Peyer's patch (tissue), 4 donors: ENCODE measurements at regions not wholly inside any gene's neighbourhood (a gene's known extent, or its start where the extent isn't known, plus 50 kb on each side); places are given as distances from the start of the nearest gene placed in this dataset.

ENCODE experiments used
- DNase-seq, 3 donors: peaks; one replicate each; pipeline ENCODE4 v3.0.0-alpha.2; 2017 to 2019
- H3K27ac ChIP-seq, 4 donors: fragments of 200-600 bp; sonication (generic); one replicate each; pipeline ENCODE4 v1.5.1; 2016 to 2019
- H3K27me3 ChIP-seq, 2 donors: fragments of 200-600 bp; sonication (generic); one replicate each; pipeline ENCODE4 v1.5.1; 2019
- H3K36me3 ChIP-seq, 3 donors: fragments of 200-600 bp; sonication (generic); one replicate each; pipeline ENCODE4 v1.5.1; 2016 to 2019
- H3K4me1 ChIP-seq, 4 donors: fragments of 200-600 bp; sonication (generic); one replicate each; pipeline ENCODE4 v1.5.1; 2016 to 2019
- H3K4me3 ChIP-seq, 4 donors: fragments of 200-600 bp; sonication (generic); 1 replicate in 3 of 4; 2 replicates in 1 of 4; pipeline ENCODE4 v1.5.1; 2016 to 2019; ENCODE audit warnings: mild to moderate bottlenecking in 1 of 4
- H3K9me3 ChIP-seq, 4 donors: fragments of 200-600 bp; sonication (generic); one replicate each; pipeline ENCODE4 v1.5.1; 2016 to 2019; ENCODE audit warnings: mild to moderate bottlenecking in 1 of 4
- POLR2A ChIP-seq, 2 donors: fragments of 450-650 bp; IDR thresholded peaks; one replicate each; pipeline ENCODE4 v1.5.1; 2017; ENCODE audit warnings: antibody characterized with exemption in 2 of 2, mild to moderate bottlenecking in 2 of 2, moderate library complexity in 2 of 2
- TF ChIP-seq, protein P1 (sequence below), 6 experiments: fragments of 450-650 bp in 4 of 6; fragments of 200-600 bp in 2 of 6; sonication (generic) in 1 of 6; IDR thresholded peaks; one replicate each; pipeline ENCODE4 v1.5.1; 2017 to 2019; ENCODE audit warnings: antibody characterized with exemption in 6 of 6, mild to moderate bottlenecking in 3 of 6, moderate library complexity in 1 of 6

GRCh38 chr12:65660096-65660495 lies 164.2 kb upstream of the HMGA2 start:
- no peak for TF ChIP-seq POLR2A (IDR thresholded peaks at IDR 0.05)
- TF ChIP-seq, protein P1, sequence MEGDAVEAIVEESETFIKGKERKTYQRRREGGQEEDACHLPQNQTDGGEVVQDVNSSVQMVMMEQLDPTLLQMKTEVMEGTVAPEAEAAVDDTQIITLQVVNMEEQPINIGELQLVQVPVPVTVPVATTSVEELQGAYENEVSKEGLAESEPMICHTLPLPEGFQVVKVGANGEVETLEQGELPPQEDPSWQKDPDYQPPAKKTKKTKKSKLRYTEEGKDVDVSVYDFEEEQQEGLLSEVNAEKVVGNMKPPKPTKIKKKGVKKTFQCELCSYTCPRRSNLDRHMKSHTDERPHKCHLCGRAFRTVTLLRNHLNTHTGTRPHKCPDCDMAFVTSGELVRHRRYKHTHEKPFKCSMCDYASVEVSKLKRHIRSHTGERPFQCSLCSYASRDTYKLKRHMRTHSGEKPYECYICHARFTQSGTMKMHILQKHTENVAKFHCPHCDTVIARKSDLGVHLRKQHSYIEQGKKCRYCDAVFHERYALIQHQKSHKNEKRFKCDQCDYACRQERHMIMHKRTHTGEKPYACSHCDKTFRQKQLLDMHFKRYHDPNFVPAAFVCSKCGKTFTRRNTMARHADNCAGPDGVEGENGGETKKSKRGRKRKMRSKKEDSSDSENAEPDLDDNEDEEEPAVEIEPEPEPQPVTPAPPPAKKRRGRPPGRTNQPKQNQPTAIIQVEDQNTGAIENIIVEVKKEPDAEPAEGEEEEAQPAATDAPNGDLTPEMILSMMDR (IDR thresholded peaks at IDR 0.05) = no peak
- Histone ChIP-seq H3K36me3 (no peaks in the 10 kb centered on the region), H3K27ac (no peak overlapping the region), H3K27me3 (no peaks in the 10 kb centered on the region), H3K4me3 (no peak overlapping the region), H3K4me1 (no peaks in the 10 kb centered on the region), H3K9me3 (no peaks in the 10 kb centered on the region)
- no peak for DNase-seq

- no peaks in the 10 kb centered on the region for H3K27me3 ChIP-seq
- no peak for DNase-seq
- H3K9me3 ChIP-seq = no peaks in the 10 kb centered on the region
- TF ChIP-seq POLR2A (IDR thresholded peaks at IDR 0.05) = no peak
- TF ChIP-seq, protein P1 (IDR thresholded peaks at IDR 0.05) = no peak
- no peaks in the 10 kb centered on the region for H3K4me1 ChIP-seq
- H3K4me3 ChIP-seq = no peak overlapping the region
- H3K36me3 ChIP-seq = no peaks in the 10 kb centered on the region
- no peak overlapping the region for H3K27ac ChIP-seq
These were observed 163.4 kb upstream of the HMGA2 start for GRCh38 chr12:65660836-65661235.

GRCh38 chr12:65662590-65662989 lies 161.7 kb upstream of the HMGA2 start:
- Histone ChIP-seq H3K36me3 (no peaks in the 10 kb centered on the region), H3K4me3 (no peak overlapping the region), H3K27ac (no peak overlapping the region), H3K27me3 (no peaks in the 10 kb centered on the region), H3K9me3 (no peaks in the 10 kb centered on the region), H3K4me1 (no peaks in the 10 kb centered on the region)
- no peak for DNase-seq
- TF ChIP-seq, protein P1 (IDR thresholded peaks at IDR 0.05) = no peak
- TF ChIP-seq POLR2A (IDR thresholded peaks at IDR 0.05) = no peak

DNA sequence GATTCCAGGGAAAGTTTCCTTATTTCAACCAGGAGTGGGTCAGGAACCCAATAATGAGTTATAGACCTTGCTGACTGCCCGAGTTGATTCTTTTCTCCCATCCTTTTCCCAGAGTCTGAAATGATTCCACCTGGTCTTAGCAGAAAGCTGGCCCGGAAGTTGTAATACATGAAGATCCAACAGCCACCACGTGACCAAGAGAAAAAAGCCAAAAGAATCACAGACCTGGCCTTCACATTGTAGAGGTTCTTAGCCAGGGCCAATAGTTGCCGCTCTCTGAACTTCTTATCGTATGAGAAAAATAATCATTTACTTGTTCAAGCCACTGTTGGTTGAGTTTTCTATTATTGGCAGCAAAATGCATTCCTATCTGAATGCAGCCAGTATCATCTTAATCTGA lies 161.2 kb upstream of the HMGA2 start:
- Histone ChIP-seq H3K27me3 (no peaks in the 10 kb centered on the region), H3K36me3 (no peaks in the 10 kb centered on the region), H3K27ac (no peak overlapping the region), H3K9me3 (no peaks in the 10 kb centered on the region), H3K4me1 (no peaks in the 10 kb centered on the region), H3K4me3 (no peak overlapping the region)
- TF ChIP-seq POLR2A (IDR thresholded peaks at IDR 0.05) = no peak
- TF ChIP-seq, protein P1 (IDR thresholded peaks at IDR 0.05) = no peak
- no peak for DNase-seq

GRCh38 chr12:65663648-65664047 lies 160.6 kb upstream of the HMGA2 start:
- no peak overlapping the region for H3K27ac ChIP-seq
- TF ChIP-seq, protein P1 (IDR thresholded peaks at IDR 0.05) = no peak
- no peak for TF ChIP-seq POLR2A (IDR thresholded peaks at IDR 0.05)
- H3K4me1 ChIP-seq = no peaks in the 10 kb centered on the region

DNA sequence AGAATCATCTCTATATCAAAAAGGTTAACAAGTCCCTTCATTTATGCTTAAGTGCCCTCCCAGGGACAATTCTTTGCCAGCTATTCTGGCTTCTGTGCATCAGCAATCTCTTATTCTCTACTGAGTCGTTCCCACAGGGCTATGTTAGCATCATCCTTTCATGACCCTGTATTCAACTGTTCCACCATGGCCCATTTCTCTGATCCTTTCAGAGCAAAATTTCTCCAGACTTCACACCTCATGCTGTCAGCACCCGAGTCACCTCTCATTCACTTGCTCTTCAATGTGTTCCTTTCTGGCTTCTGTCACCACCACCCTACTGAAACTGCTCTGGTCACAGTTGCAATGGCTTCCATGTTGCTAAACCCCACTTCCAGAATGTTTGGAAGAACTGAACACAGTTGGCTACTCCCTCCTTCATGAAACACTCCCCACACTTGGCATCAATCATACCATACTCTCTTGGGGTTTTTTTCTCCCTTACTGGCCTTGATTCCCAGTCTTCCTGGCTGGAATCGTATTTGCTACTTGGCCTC lies 159.5 kb upstream of the HMGA2 start:
- TF ChIP-seq, protein P1 (IDR thresholded peaks at IDR 0.05) = no peak
- TF ChIP-seq POLR2A (IDR thresholded peaks at IDR 0.05) = no peak
- DNase-seq = no peak
- Histone ChIP-seq H3K4me3 (no peak overlapping the region), H3K36me3 (no peaks in the 10 kb centered on the region), H3K9me3 (no peaks in the 10 kb centered on the region), H3K4me1 (no peaks in the 10 kb centered on the region), H3K27me3 (no peaks in the 10 kb centered on the region), H3K27ac (no peak overlapping the region)

More at GRCh38 chr12:65663648-65664047, 160.6 kb upstream of the HMGA2 start:
- no peaks in the 10 kb centered on the region for H3K9me3 ChIP-seq
- no peaks in the 10 kb centered on the region for H3K27me3 ChIP-seq
- H3K36me3 ChIP-seq = no peaks in the 10 kb centered on the region
- no peak for DNase-seq
- no peak overlapping the region for H3K4me3 ChIP-seq
